ENCODE measurements at regions not wholly inside any gene's neighbourhood (a gene's known extent, or its start where the extent isn't known, plus 50 kb on each side); places are given as distances from the start of the nearest gene placed in this dataset.

DNA sequence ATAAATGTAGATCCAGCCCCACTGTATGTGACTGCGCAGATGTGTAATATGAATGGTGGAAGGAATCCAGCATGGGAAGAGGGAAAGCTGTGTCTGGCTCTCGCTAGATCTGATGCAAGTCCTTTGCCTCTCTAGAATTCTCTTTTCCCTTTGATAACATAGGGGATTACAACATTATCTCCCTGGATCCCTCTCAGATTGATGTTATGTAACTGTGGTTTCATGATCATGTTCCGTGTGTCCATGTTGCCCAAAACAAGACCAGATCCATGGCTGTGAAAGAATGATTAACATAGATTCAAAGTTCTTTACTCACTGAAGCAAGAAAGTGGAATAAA is 184.0 kb upstream of the UBL3 start:
- Histone ChIP-seq H3K9me3 (no peaks in the 10 kb centered on the region), H3K4me1 (peaks cover 11% of the 10 kb centered on the region), H3K4me3 (no peak overlapping the region), H3K27ac (no peak overlapping the region), H3K4me2 (no peak overlapping the region)
- 92% methylated on average over 3 of the region's 3 CpGs for WGBS (ENCODE audit: missing lambda C conversion rate)
- ChIA-PET CTCF (no interaction called here), POLR2A (no interaction called here)
- DNase-seq (ENCODE audit: low read depth in 1 of 2, low spot score in 1 of 2) (no peak), FAIRE-seq (no peak), ATAC-seq (no peak)
- TF ChIP-seq, protein P1, sequence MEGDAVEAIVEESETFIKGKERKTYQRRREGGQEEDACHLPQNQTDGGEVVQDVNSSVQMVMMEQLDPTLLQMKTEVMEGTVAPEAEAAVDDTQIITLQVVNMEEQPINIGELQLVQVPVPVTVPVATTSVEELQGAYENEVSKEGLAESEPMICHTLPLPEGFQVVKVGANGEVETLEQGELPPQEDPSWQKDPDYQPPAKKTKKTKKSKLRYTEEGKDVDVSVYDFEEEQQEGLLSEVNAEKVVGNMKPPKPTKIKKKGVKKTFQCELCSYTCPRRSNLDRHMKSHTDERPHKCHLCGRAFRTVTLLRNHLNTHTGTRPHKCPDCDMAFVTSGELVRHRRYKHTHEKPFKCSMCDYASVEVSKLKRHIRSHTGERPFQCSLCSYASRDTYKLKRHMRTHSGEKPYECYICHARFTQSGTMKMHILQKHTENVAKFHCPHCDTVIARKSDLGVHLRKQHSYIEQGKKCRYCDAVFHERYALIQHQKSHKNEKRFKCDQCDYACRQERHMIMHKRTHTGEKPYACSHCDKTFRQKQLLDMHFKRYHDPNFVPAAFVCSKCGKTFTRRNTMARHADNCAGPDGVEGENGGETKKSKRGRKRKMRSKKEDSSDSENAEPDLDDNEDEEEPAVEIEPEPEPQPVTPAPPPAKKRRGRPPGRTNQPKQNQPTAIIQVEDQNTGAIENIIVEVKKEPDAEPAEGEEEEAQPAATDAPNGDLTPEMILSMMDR (IDR thresholded peaks at IDR 0.05): no peak
- TF ChIP-seq RAD21 (conservative IDR thresholded peaks at IDR 0.05 in 1 of 2, IDR thresholded peaks at IDR 0.05 in 1 of 2) (no peak), HOXA7 (CRISPR knock-in tag; IDR thresholded peaks at IDR 0.05) (no peak), MYC (IDR thresholded peaks at IDR 0.05; ENCODE audit: borderline replicate concordance, low read length) (no peak), SMC3 (IDR thresholded peaks at IDR 0.05) (no peak), CBX8 (IDR thresholded peaks at IDR 0.05) (no peak)
- TF ChIP-seq, protein P2, sequence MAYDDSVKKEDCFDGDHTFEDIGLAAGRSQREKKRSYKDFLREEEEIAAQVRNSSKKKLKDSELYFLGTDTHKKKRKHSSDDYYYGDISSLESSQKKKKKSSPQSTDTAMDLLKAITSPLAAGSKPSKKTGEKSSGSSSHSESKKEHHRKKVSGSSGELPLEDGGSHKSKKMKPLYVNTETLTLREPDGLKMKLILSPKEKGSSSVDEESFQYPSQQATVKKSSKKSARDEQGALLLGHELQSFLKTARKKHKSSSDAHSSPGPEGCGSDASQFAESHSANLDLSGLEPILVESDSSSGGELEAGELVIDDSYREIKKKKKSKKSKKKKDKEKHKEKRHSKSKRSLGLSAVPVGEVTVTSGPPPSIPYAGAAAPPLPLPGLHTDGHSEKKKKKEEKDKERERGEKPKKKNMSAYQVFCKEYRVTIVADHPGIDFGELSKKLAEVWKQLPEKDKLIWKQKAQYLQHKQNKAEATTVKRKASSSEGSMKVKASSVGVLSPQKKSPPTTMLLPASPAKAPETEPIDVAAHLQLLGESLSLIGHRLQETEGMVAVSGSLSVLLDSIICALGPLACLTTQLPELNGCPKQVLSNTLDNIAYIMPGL (CRISPR knock-in tag; IDR thresholded peaks at IDR 0.05; ENCODE audit: borderline replicate concordance): no peak
- TF ChIP-seq, protein P3, sequence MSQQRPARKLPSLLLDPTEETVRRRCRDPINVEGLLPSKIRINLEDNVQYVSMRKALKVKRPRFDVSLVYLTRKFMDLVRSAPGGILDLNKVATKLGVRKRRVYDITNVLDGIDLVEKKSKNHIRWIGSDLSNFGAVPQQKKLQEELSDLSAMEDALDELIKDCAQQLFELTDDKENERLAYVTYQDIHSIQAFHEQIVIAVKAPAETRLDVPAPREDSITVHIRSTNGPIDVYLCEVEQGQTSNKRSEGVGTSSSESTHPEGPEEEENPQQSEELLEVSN (IDR thresholded peaks at IDR 0.05; ENCODE audit: borderline replicate concordance, low read depth): no peak
- TF ChIP-seq, protein P4, sequence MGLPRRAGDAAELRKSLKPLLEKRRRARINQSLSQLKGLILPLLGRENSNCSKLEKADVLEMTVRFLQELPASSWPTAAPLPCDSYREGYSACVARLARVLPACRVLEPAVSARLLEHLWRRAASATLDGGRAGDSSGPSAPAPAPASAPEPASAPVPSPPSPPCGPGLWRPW (IDR thresholded peaks at IDR 0.05): no peak

DNA sequence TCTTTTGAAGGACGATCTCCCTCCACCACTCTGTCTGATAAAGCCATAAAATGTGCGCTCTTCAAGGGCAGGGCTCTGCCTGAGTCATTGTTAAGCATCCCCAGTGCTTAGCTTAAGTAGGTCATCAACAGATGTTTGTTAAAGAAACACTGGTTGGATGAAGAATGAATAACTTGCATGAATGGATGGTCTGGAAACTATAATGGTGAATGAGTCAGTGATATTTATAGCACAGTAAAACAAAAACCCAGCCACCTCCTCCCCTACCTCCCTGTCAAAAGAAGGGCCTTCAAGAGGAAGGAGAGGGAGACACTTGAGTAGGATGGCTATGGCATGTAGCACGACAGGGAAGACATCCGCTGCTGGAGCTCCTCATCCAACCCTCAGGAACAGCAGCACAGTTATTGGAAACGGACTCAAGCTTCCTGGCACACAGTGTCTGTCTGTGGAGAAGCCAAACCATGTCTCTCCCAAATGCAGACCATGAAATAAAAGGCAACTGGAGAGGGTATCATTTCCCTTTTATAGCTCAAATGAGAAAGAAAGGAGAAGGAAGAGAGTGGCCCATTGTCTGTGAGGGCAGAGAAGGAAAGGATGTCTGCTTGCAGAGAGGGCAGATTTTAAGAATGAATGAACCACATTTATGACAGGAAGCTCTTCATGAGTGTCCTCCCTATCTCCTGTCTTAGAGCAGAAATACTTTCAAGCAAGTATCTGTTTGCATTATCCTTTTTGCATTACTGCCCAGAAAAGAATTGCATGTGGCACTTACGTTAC is 183.5 kb upstream of the UBL3 start:
- POLR2A ChIA-PET: no interaction called here
- peak overlapping the region; percentile 30; the same call in 2 of the 3 replicates for H3K4me2 ChIP-seq

More for the DNA sequence above, 183.5 kb upstream of the UBL3 start:
- H3K4me3 ChIP-seq: no peak overlapping the region
- CTCF ChIA-PET: no interaction called here
- H3K4me1 ChIP-seq: peaks cover 11% of the 10 kb centered on the region
- H3K9me3 ChIP-seq: no peaks in the 10 kb centered on the region
- no peak for TF ChIP-seq NFE2L2 (conservative IDR thresholded peaks at IDR 0.05; ENCODE audit: low read length)
- TF ChIP-seq, protein P5, sequence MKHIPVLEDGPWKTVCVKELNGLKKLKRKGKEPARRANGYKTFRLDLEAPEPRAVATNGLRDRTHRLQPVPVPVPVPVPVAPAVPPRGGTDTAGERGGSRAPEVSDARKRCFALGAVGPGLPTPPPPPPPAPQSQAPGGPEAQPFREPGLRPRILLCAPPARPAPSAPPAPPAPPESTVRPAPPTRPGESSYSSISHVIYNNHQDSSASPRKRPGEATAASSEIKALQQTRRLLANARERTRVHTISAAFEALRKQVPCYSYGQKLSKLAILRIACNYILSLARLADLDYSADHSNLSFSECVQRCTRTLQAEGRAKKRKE (CRISPR knock-in tag; IDR thresholded peaks at IDR 0.05; ENCODE audit: low read depth): no peak
- TF ChIP-seq, protein P1 (IDR thresholded peaks at IDR 0.05): no peak
- TF ChIP-seq, protein P4 (IDR thresholded peaks at IDR 0.05): no peak
- TF ChIP-seq POLR2A (IDR thresholded peaks at IDR 0.05; ENCODE audit: low read length): no peak
- TF ChIP-seq POLR2AphosphoS2 (conservative IDR thresholded peaks at IDR 0.05; ENCODE audit: low read length): no peak
- TF ChIP-seq EHMT2 (IDR thresholded peaks at IDR 0.05; ENCODE audit: low read depth): no peak
- TF ChIP-seq HEYL (CRISPR knock-in tag; IDR thresholded peaks at IDR 0.05): no peak
- TF ChIP-seq JUN (IDR thresholded peaks at IDR 0.05): no peak
- TF ChIP-seq PHF8 (IDR thresholded peaks at IDR 0.05; ENCODE audit: borderline replicate concordance, low read depth): no peak
- TF ChIP-seq FOXS1 (CRISPR knock-in tag; IDR thresholded peaks at IDR 0.05): no peak
- TF ChIP-seq ZSCAN20 (CRISPR knock-in tag; IDR thresholded peaks at IDR 0.05): no peak
- TF ChIP-seq ESRRA (IDR thresholded peaks at IDR 0.05; ENCODE audit: borderline replicate concordance, low read length): no peak
- TF ChIP-seq, protein P6, sequence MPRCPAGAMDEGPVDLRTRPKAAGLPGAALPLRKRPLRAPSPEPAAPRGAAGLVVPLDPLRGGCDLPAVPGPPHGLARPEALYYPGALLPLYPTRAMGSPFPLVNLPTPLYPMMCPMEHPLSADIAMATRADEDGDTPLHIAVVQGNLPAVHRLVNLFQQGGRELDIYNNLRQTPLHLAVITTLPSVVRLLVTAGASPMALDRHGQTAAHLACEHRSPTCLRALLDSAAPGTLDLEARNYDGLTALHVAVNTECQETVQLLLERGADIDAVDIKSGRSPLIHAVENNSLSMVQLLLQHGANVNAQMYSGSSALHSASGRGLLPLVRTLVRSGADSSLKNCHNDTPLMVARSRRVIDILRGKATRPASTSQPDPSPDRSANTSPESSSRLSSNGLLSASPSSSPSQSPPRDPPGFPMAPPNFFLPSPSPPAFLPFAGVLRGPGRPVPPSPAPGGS (IDR thresholded peaks at IDR 0.05): no peak
- no peak for TF ChIP-seq EHF (CRISPR knock-in tag; IDR thresholded peaks at IDR 0.05)
- no peak for TF ChIP-seq EP300 (IDR thresholded peaks at IDR 0.05)
- no peak for TF ChIP-seq CBX2 (IDR thresholded peaks at IDR 0.05; ENCODE audit: borderline replicate concordance, low read depth)
- TF ChIP-seq MAZ (IDR thresholded peaks at IDR 0.05; ENCODE audit: borderline replicate concordance, low read depth, low read length): no peak
- TF ChIP-seq CHD4 (IDR thresholded peaks at IDR 0.05; ENCODE audit: borderline replicate concordance): no peak
- TF ChIP-seq RARB (CRISPR knock-in tag; IDR thresholded peaks at IDR 0.05): no peak
- FAIRE-seq: no peak
- no peak overlapping the region for H3K27ac ChIP-seq
- peak; percentile 78 to 84 for ATAC-seq
- WGBS (ENCODE audit: missing lambda C conversion rate): 38% methylated on average over 6 of the region's 6 CpGs
- peak in 1 of 2 experiments; percentile 29 for DNase-seq (ENCODE audit: low read depth in 1 of 2, low spot score in 1 of 2)

All from A549 (cell line).